DND-41 (cell line): ENCODE measurements at regions not wholly inside any gene's neighbourhood (a gene's known extent, or its start where the extent isn't known, plus 50 kb on each side); places are given as distances from the start of the nearest gene placed in this dataset.

ENCODE experiments used
- ATAC-seq: fragments of 200-7000 bp; cut with Tn5 transposase; 3 replicates; pipeline ENCODE4 v1.9.1; 2021; ENCODE audit warnings: low read depth; ENCODE audit not compliant: insufficient read depth
- DNase-seq: peaks from one replicate; pipeline ENCODE4 v3.0.0-alpha.2; 2020
- H2AFZ ChIP-seq: 2 replicates; pipeline ENCODE4 v1.6.0; 2012; ENCODE audit warnings: low read depth, low read length
- H3K27ac ChIP-seq: 2 replicates; pipeline ENCODE4 v1.5.1; 2012; ENCODE audit warnings: low read length, inconsistent platforms
- H3K27me3 ChIP-seq: fragments of 200-600 bp; sonication (generic); 2 replicates; pipeline ENCODE4 v1.6.0; 2012; ENCODE audit warnings: low read length, mild to moderate bottlenecking, inconsistent platforms; ENCODE audit not compliant: insufficient read depth, poor library complexity
- H3K36me3 ChIP-seq: 2 replicates; pipeline ENCODE4 v1.5.1; 2012; ENCODE audit warnings: low read length, inconsistent platforms; ENCODE audit not compliant: insufficient read depth
- H3K4me1 ChIP-seq: 2 replicates; pipeline ENCODE4 v1.5.1; 2012; ENCODE audit warnings: mild to moderate bottlenecking, low read length; ENCODE audit not compliant: insufficient read depth
- H3K4me2 ChIP-seq: 2 replicates; pipeline ENCODE4 v1.6.0; 2012; ENCODE audit warnings: mild to moderate bottlenecking, moderate library complexity, low read length, inconsistent platforms; ENCODE audit not compliant: insufficient read depth
- H3K4me3 ChIP-seq, 2 experiments: fragments of 200-600 bp in 1 of 2; shearing (Covaris generic) in 1 of 2; 2 replicates each; pipeline ENCODE4 v1.5.1; 2012 to 2016; ENCODE audit warnings: inconsistent platforms in 2 of 2, low read length in 2 of 2, mild to moderate bottlenecking in 2 of 2, low read depth in 1 of 2, moderate library complexity in 1 of 2
- H3K79me2 ChIP-seq: 2 replicates; pipeline ENCODE4 v1.6.0; 2012; ENCODE audit warnings: low read length, inconsistent platforms; ENCODE audit not compliant: insufficient read depth
- H3K9ac ChIP-seq: 2 replicates; pipeline ENCODE4 v1.6.0; 2012; ENCODE audit warnings: low read depth, mild to moderate bottlenecking, inconsistent platforms, low read length, moderate library complexity
- H3K9me3 ChIP-seq: 2 replicates; pipeline ENCODE4 v1.5.1; 2012; ENCODE audit warnings: low read length, moderate library complexity, mild to moderate bottlenecking, inconsistent platforms; ENCODE audit not compliant: insufficient read depth, severe bottlenecking
- H4K20me1 ChIP-seq: 2 replicates; pipeline ENCODE4 v1.6.0; 2012; ENCODE audit warnings: low read length; ENCODE audit not compliant: insufficient read depth
- EZH2 ChIP-seq: IDR thresholded peaks from 3 replicates; pipeline ENCODE4 v1.6.1; 2012; ENCODE audit warnings: borderline replicate concordance, low read depth, mild to moderate bottlenecking, moderate library complexity, low read length, inconsistent platforms; ENCODE audit not compliant: severe bottlenecking
- TF ChIP-seq, protein P1 (sequence below): IDR thresholded peaks from 2 replicates; pipeline ENCODE4 v1.5.1; 2012; ENCODE audit warnings: borderline replicate concordance, low read length, moderate library complexity, mild to moderate bottlenecking; ENCODE audit not compliant: poor library complexity, severe bottlenecking; ENCODE audit errors: extremely low read depth

- no peak overlapping the region for H3K4me3 ChIP-seq
- H3K9ac ChIP-seq = no peak overlapping the region
- no peaks in the 10 kb centered on the region for H4K20me1 ChIP-seq
- H2AFZ ChIP-seq = no peak overlapping the region
- no peaks in the 10 kb centered on the region for H3K9me3 ChIP-seq
- no peaks in the 10 kb centered on the region for H3K79me2 ChIP-seq
- no peak overlapping the region for H3K4me2 ChIP-seq
- no peaks in the 10 kb centered on the region for H3K4me1 ChIP-seq
- DNase-seq (no peak), ATAC-seq (no peak)
- no peaks in the 10 kb centered on the region for H3K36me3 ChIP-seq
- TF ChIP-seq, protein P1, sequence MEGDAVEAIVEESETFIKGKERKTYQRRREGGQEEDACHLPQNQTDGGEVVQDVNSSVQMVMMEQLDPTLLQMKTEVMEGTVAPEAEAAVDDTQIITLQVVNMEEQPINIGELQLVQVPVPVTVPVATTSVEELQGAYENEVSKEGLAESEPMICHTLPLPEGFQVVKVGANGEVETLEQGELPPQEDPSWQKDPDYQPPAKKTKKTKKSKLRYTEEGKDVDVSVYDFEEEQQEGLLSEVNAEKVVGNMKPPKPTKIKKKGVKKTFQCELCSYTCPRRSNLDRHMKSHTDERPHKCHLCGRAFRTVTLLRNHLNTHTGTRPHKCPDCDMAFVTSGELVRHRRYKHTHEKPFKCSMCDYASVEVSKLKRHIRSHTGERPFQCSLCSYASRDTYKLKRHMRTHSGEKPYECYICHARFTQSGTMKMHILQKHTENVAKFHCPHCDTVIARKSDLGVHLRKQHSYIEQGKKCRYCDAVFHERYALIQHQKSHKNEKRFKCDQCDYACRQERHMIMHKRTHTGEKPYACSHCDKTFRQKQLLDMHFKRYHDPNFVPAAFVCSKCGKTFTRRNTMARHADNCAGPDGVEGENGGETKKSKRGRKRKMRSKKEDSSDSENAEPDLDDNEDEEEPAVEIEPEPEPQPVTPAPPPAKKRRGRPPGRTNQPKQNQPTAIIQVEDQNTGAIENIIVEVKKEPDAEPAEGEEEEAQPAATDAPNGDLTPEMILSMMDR = no peak
- no peak for TF ChIP-seq EZH2
- H3K27ac ChIP-seq = no peak overlapping the region
- peaks cover 9% of the 10 kb centered on the region for H3K27me3 ChIP-seq
Observed at GRCh38 chr1:165147799-165148198, 208.7 kb downstream of the LMX1A start.

DNA sequence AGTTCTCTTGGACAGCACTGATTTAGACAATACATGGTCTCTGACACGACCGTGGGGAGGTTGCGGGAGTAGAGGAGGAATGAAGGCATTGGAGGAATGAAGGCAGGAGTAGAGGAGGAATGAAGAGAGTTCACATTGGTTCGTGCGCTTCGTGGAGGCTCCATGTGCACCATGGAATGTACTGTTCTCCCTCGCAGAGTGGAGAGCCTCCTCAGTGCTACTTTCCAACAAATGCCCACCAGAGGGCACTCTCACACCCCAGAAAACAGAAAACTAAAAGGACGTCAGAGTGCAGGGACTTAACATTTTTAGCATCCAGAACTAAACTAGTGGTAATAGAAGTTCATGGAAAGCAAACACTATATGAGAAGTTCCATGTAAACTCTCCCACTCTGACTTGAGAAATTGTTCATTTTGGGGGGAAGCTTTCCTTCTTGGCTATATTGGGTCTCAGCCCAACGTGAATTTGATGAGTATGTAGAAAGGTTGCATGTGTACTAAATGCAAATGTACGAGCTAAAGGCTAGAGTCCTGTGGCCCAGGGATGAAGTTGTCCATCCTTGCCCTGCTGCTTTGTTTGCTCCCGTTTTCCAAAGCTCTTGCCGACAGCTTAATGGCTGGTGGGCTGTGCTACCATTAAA is 211.6 kb downstream of the LMX1A start:
- H4K20me1 ChIP-seq = no peaks in the 10 kb centered on the region
- no peaks in the 10 kb centered on the region for H3K9me3 ChIP-seq
- peak; percentile 52 for DNase-seq
- no peaks in the 10 kb centered on the region for H3K79me2 ChIP-seq
- H3K9ac ChIP-seq = no peak overlapping the region
- no peaks in the 10 kb centered on the region for H3K36me3 ChIP-seq
- peak; percentile 82 for ATAC-seq
- no peaks in the 10 kb centered on the region for H3K4me1 ChIP-seq
- H3K4me2 ChIP-seq = no peak overlapping the region
- no peak overlapping the region for H3K27ac ChIP-seq
- peaks cover 10% of the 10 kb centered on the region for H3K27me3 ChIP-seq
- H2AFZ ChIP-seq = no peak overlapping the region
- no peak overlapping the region for H3K4me3 ChIP-seq
- TF ChIP-seq EZH2 = no peak
- TF ChIP-seq, protein P1 = peak; percentile 88

DNA sequence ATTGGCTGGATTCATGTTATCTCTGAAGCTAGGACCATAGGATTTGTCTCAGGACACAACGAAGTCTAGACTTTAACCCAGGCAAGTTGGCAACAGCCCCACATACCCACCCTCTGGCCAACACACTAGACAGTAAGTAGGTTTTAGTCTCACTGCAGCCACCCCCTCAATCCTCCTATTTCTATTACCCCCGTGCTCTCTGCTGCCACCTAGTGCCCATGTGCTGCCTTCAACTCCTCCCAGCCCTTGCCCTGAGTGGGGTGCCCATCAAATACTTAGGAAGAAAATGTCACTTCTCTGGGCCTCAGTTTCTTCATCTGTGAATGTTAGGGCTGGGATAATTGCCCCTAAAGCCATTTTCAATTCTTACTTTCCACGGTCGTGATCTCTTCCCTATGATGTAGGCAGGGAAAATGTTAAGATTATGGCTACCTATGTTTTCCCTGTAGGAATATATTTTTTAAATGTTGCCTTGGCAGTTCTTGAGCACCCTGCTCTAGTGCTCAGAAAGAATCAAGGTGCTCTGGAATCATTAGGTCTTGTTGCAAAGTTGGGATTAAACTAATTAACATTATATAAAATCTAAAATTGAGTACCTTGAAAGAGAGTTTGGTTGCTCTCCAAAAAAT is 213.0 kb downstream of the LMX1A start:
- DNase-seq = peak; percentile 44
- no peaks in the 10 kb centered on the region for H3K4me1 ChIP-seq
- no peak overlapping the region for H3K27ac ChIP-seq
- no peaks in the 10 kb centered on the region for H4K20me1 ChIP-seq
- H3K4me3 ChIP-seq = no peak overlapping the region
- TF ChIP-seq, protein P1 = peak; percentile 85
- TF ChIP-seq EZH2 = no peak
- no peaks in the 10 kb centered on the region for H3K36me3 ChIP-seq
- H2AFZ ChIP-seq = no peak overlapping the region
- H3K27me3 ChIP-seq = peaks cover 12% of the 10 kb centered on the region
- no peak overlapping the region for H3K4me2 ChIP-seq
- H3K79me2 ChIP-seq = no peaks in the 10 kb centered on the region
- H3K9ac ChIP-seq = no peak overlapping the region
- ATAC-seq = peak; percentile 57; the same call in 2 of the 3 replicates
- H3K9me3 ChIP-seq = no peaks in the 10 kb centered on the region
